Upper lobe of left lung (tissue), 6 donors: ENCODE measurements at regions not wholly inside any gene's neighbourhood (a gene's known extent, or its start where the extent isn't known, plus 50 kb on each side); places are given as distances from the start of the nearest gene placed in this dataset.
A peak's percentile ranks its signal among the peaks of the same experiment; 100 is the strongest.

Experiments used
- ATAC-seq, 2 donors: fragments of 200-7000 bp; cut with Tn5 transposase; one replicate each; pipeline ENCODE4 v1.9.1; 2022; ENCODE audit warnings: mild to moderate bottlenecking in 2 of 2, moderate library complexity in 2 of 2; ENCODE audit not compliant: low FRiP score in 2 of 2
- DNase-seq, 2 donors: peaks; one replicate each; pipeline ENCODE4 v3.0.0-alpha.2; 2019 to 2020
- H3K27ac ChIP-seq, 4 donors: fragments of 200-600 bp; sonication (generic); one replicate each; pipeline ENCODE4 v1.5.1; 2016 to 2019
- H3K27me3 ChIP-seq, 4 donors: fragments of 200-600 bp; sonication (generic); one replicate each; pipeline ENCODE4 v1.5.1; 2017 to 2019
- H3K36me3 ChIP-seq, 4 donors: fragments of 200-600 bp; sonication (generic); one replicate each; pipeline ENCODE4 v1.5.1; 2016 to 2019
- H3K4me1 ChIP-seq, 4 donors: fragments of 200-600 bp; sonication (generic); one replicate each; pipeline ENCODE4 v1.5.1; 2018 to 2019
- H3K4me3 ChIP-seq, 4 donors: fragments of 200-600 bp; sonication (generic); one replicate each; pipeline ENCODE4 v1.5.1; 2017 to 2019; ENCODE audit warnings: mild to moderate bottlenecking in 2 of 4, moderate library complexity in 1 of 4
- H3K9me3 ChIP-seq, 4 donors: fragments of 200-600 bp; sonication (generic); one replicate each; pipeline ENCODE4 v1.5.1; 2018 to 2019
- EP300 ChIP-seq, 4 donors: sonication (generic); formaldehyde crosslinking; IDR thresholded peaks; one replicate each; pipeline ENCODE4 v1.5.1; 2017; ENCODE audit warnings: antibody characterized with exemption in 4 of 4, control low read depth in 2 of 4
- POLR2A ChIP-seq, 4 donors: fragments of 450-650 bp; IDR thresholded peaks; one replicate each; pipeline ENCODE4 v1.5.1; 2016 to 2017; ENCODE audit warnings: antibody characterized with exemption in 4 of 4, mild to moderate bottlenecking in 2 of 4
- POLR2AphosphoS5 ChIP-seq, 2 donors: sonication (generic); formaldehyde crosslinking; IDR thresholded peaks; one replicate each; pipeline ENCODE4 v1.5.1; 2017; ENCODE audit warnings: antibody characterized with exemption in 2 of 2
- WGBS, 2 donors: methylation state at CpG; one replicate each; pipeline ENCODE4 v1.1.5; 2017 to 2018; 5-methylcytosine and 5-hydroxymethylcytosine counted together
- TF ChIP-seq, protein P1 (sequence below), 6 experiments: fragments of 450-650 bp in 4 of 6; fragments of 200-600 bp in 2 of 6; sonication (generic) in 2 of 6; IDR thresholded peaks; one replicate each; pipeline ENCODE4 v1.5.1; 2016 to 2019; ENCODE audit warnings: antibody characterized with exemption in 6 of 6
- donor health status: DM: no; HTN: no; CAD: no; lungs with moderate emphysema.
- donor health status: DM: no; HTN: yes; CAD: no; lungs with severe emphysema.

GRCh38 chr3:84825817-84826216 lies 133.0 kb upstream of the CADM2 start:
- Histone ChIP-seq H3K4me3 (no peak overlapping the region), H3K9me3 (no peaks in the 10 kb centered on the region), H3K4me1 (no peaks in the 10 kb centered on the region), H3K27ac (no peak overlapping the region), H3K27me3 (no peaks in the 10 kb centered on the region), H3K36me3 (no peaks in the 10 kb centered on the region)
- TF ChIP-seq POLR2A (IDR thresholded peaks at IDR 0.05) (no peak), POLR2AphosphoS5 (IDR thresholded peaks at IDR 0.05) (no peak), EP300 (IDR thresholded peaks at IDR 0.05) (no peak)
- TF ChIP-seq, protein P1, sequence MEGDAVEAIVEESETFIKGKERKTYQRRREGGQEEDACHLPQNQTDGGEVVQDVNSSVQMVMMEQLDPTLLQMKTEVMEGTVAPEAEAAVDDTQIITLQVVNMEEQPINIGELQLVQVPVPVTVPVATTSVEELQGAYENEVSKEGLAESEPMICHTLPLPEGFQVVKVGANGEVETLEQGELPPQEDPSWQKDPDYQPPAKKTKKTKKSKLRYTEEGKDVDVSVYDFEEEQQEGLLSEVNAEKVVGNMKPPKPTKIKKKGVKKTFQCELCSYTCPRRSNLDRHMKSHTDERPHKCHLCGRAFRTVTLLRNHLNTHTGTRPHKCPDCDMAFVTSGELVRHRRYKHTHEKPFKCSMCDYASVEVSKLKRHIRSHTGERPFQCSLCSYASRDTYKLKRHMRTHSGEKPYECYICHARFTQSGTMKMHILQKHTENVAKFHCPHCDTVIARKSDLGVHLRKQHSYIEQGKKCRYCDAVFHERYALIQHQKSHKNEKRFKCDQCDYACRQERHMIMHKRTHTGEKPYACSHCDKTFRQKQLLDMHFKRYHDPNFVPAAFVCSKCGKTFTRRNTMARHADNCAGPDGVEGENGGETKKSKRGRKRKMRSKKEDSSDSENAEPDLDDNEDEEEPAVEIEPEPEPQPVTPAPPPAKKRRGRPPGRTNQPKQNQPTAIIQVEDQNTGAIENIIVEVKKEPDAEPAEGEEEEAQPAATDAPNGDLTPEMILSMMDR (IDR thresholded peaks at IDR 0.05): no peak
- no peak for DNase-seq
- no peak for ATAC-seq
- WGBS, 2 donors: 88 to 91% methylated on average over 1 of the region's 1 CpG

DNA sequence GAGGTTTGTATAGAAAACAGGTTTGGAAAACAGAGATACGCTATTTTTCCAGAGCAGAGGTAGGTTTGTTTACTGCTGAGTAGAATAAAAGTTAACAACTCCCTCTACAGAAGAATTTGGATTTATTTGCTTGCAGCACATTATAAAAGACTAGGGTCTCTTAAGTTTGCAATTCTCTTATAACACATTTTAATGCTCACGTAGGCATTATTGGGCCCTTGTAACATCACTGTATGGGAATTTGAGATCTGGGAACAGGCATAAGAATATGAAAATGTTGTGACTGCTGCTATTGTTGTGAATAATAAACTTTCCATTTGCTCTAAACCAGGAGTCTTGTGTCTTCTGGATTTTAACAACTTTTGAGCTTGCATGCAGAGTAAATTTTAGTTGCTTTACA lies 128.3 kb upstream of the CADM2 start:
- no peaks in the 10 kb centered on the region for H3K27me3 ChIP-seq
- H3K9me3 ChIP-seq: no peaks in the 10 kb centered on the region
- H3K4me3 ChIP-seq: no peak overlapping the region
- no peak overlapping the region for H3K27ac ChIP-seq
- no peaks in the 10 kb centered on the region for H3K4me1 ChIP-seq
- DNase-seq (no peak), ATAC-seq (no peak)
- no peaks in the 10 kb centered on the region for H3K36me3 ChIP-seq
- 86 to 93% methylated on average over 2 of the region's 2 CpGs for WGBS, 2 donors
- TF ChIP-seq EP300 (IDR thresholded peaks at IDR 0.05) (no peak), POLR2A (IDR thresholded peaks at IDR 0.05) (no peak), POLR2AphosphoS5 (IDR thresholded peaks at IDR 0.05) (no peak)
- TF ChIP-seq, protein P1 (IDR thresholded peaks at IDR 0.05): no peak

DNA sequence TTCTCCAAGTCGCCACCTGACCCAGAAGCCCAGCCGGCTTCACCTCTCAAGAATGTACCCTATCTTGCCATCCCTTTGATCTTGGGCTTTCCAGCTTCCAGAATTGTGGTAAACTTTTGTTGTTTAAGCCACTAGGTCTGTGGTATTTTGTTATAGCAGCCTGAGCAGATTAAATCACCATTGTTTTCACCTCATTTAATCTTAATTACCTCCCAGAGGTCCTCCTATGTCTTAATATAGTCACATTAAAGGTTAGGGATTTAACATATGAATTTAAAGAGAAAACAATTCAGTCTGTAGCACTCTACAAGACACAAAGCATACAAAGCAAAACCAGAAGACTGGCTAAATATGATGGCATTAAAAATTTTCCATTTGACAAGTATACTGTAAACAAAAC lies 123.4 kb upstream of the CADM2 start:
- no peaks in the 10 kb centered on the region for H3K27me3 ChIP-seq
- H3K4me1 ChIP-seq: no peaks in the 10 kb centered on the region
- no peak overlapping the region for H3K27ac ChIP-seq
- no peak overlapping the region for H3K4me3 ChIP-seq
- ATAC-seq: no peak
- H3K36me3 ChIP-seq: no peaks in the 10 kb centered on the region
- DNase-seq: no peak
- WGBS, 2 donors: 78 to 84% methylated on average over 2 of the region's 2 CpGs
- TF ChIP-seq POLR2AphosphoS5 (IDR thresholded peaks at IDR 0.05): no peak
- TF ChIP-seq POLR2A (IDR thresholded peaks at IDR 0.05): no peak
- TF ChIP-seq, protein P1 (IDR thresholded peaks at IDR 0.05): no peak
- TF ChIP-seq EP300 (IDR thresholded peaks at IDR 0.05): no peak
- no peaks in the 10 kb centered on the region for H3K9me3 ChIP-seq

- Histone ChIP-seq H3K27me3 (no peaks in the 10 kb centered on the region), H3K4me3 (no peak overlapping the region), H3K4me1 (no peaks in the 10 kb centered on the region), H3K36me3 (no peaks in the 10 kb centered on the region), H3K27ac (no peak overlapping the region), H3K9me3 (no peaks in the 10 kb centered on the region)
- 0 to 11% methylated on average over 1 to 2 of the region's 2 CpGs for WGBS, 2 donors
- DNase-seq (peak in 1 of 2 donors; percentile 82), ATAC-seq (peak in 1 of 2 donors; percentile 75)
- TF ChIP-seq POLR2AphosphoS5 (IDR thresholded peaks at IDR 0.05) (no peak), EP300 (IDR thresholded peaks at IDR 0.05) (no peak)
- TF ChIP-seq, protein P1 (IDR thresholded peaks at IDR 0.05): no peak
Measured at GRCh38 chr3:84836961-84837360, 121.8 kb upstream of the CADM2 start.

- DNase-seq (no peak), ATAC-seq (no peak)
- Histone ChIP-seq H3K36me3 (no peaks in the 10 kb centered on the region), H3K27ac (no peak overlapping the region), H3K4me1 (no peaks in the 10 kb centered on the region), H3K9me3 (no peaks in the 10 kb centered on the region), H3K27me3 (no peaks in the 10 kb centered on the region), H3K4me3 (no peak overlapping the region)
- 80 to 84% methylated on average over 3 of the region's 3 CpGs for WGBS, 2 donors
- TF ChIP-seq EP300 (IDR thresholded peaks at IDR 0.05) (no peak), POLR2A (IDR thresholded peaks at IDR 0.05) (no peak), POLR2AphosphoS5 (IDR thresholded peaks at IDR 0.05) (no peak)
- TF ChIP-seq, protein P1 (IDR thresholded peaks at IDR 0.05): no peak
Measured at GRCh38 chr3:84877092-84877491, 81.7 kb upstream of the CADM2 start.
